ENCODE measurements at regions not wholly inside any gene's neighbourhood (a gene's known extent, or its start where the extent isn't known, plus 50 kb on each side); places are given as distances from the start of the nearest gene placed in this dataset.

GRCh38 chr1:184279911-184280458, 106.8 kb upstream of the C1orf21 start:
- Histone ChIP-seq H3K18ac (ENCODE audit: insufficient read length, low read depth, low read length) (no peak overlapping the region), H2BK15ac (ENCODE audit: low read depth, low read length) (no peak overlapping the region), H2BK120ac (ENCODE audit: low read depth, low read length, poor library complexity, severe bottlenecking) (no peak overlapping the region), H3K4me2 (ENCODE audit: insufficient read depth, insufficient read length, low read length) (no peak overlapping the region), H4K91ac (ENCODE audit: insufficient read length, low read depth, low read length) (no peak overlapping the region), H3K9ac (ENCODE audit: extremely low read depth, insufficient read length, low read length) (no peak overlapping the region), H3K23ac (ENCODE audit: insufficient read length, low read depth, low read length) (no peak overlapping the region), H3K27me3 (ENCODE audit: insufficient read depth, low read length) (no peaks in the 10 kb centered on the region), H3K14ac (ENCODE audit: insufficient read depth, low read length) (no peak overlapping the region), H3K79me1 (ENCODE audit: insufficient read depth, low read depth, low read length, poor library complexity, severe bottlenecking) (no peaks in the 10 kb centered on the region), H3K4me1 (ENCODE audit: insufficient read depth, low read length) (peaks cover 3% of the 10 kb centered on the region; the same call in 1 of the 2 replicates), H4K5ac (ENCODE audit: insufficient read length, low read depth, low read length) (no peak overlapping the region), H3T11ph (ENCODE audit: low read length) (no peak overlapping the region), H2BK20ac (ENCODE audit: low read depth, low read length, poor library complexity, severe bottlenecking) (no peak overlapping the region), H3K23me2 (ENCODE audit: insufficient read length, low read depth, low read length, poor library complexity, severe bottlenecking) (no peaks in the 10 kb centered on the region), H3K56ac (ENCODE audit: insufficient read length, low read depth, low read length) (no peak overlapping the region), H3K27ac (ENCODE audit: insufficient read length, low read depth, low read length) (no peak overlapping the region), H4K8ac (replicated peaks; ENCODE audit: insufficient read length, low read depth, low read length) (no peak overlapping the region), H2BK12ac (ENCODE audit: insufficient read length, low read depth, low read length) (no peak overlapping the region), H2AFZ (ENCODE audit: low read length) (no peak overlapping the region), H3K9me3 (ENCODE audit: control insufficient read depth, low read depth, low read length) (no peaks in the 10 kb centered on the region), H3K79me2 (ENCODE audit: insufficient read depth, low read length) (no peaks in the 10 kb centered on the region), H2BK5ac (ENCODE audit: insufficient read length, low read length) (no peak overlapping the region), H3K4ac (ENCODE audit: low read depth, low read length) (no peak overlapping the region), H2AK5ac (ENCODE audit: insufficient read length, low read length) (no peak overlapping the region), H4K20me1 (ENCODE audit: control insufficient read depth, insufficient read depth, insufficient read length) (no peaks in the 10 kb centered on the region)
- H3K36me3 Mint-ChIP-seq (ENCODE audit: insufficient read depth in 1 of 3, low read depth in 3 of 3): peaks cover 0 to 6% (median 0%) of the 10 kb centered on the region in 3 experiments; a peak in 1 of 7 replicates
- no peak overlapping the region for H3K27ac Mint-ChIP-seq
- H3K9me3 Mint-ChIP-seq: peaks cover 0 to 4% of the 10 kb centered on the region in 2 experiments; a peak in 3 of 5 replicates
- no peak for DNase-seq
- peaks cover 0 to 8% of the 10 kb centered on the region in 2 experiments; a peak in 2 of 4 replicates for H3K4me1 Mint-ChIP-seq
- no peaks in the 10 kb centered on the region for H3K27me3 Mint-ChIP-seq (ENCODE audit: low read depth)
- no peak for TF ChIP-seq CTCF (conservative IDR thresholded peaks at IDR 0.05)
- H3K4me3 Mint-ChIP-seq: no peak overlapping the region
- WGBS (ENCODE audit: extremely low coverage, insufficient read length, low lambda C conversion rate): no CpG with 5 or more reads among the region's 7 CpGs
